ENCODE measurements at regions not wholly inside any gene's neighbourhood (a gene's known extent, or its start where the extent isn't known, plus 50 kb on each side); places are given as distances from the start of the nearest gene placed in this dataset.

DNA sequence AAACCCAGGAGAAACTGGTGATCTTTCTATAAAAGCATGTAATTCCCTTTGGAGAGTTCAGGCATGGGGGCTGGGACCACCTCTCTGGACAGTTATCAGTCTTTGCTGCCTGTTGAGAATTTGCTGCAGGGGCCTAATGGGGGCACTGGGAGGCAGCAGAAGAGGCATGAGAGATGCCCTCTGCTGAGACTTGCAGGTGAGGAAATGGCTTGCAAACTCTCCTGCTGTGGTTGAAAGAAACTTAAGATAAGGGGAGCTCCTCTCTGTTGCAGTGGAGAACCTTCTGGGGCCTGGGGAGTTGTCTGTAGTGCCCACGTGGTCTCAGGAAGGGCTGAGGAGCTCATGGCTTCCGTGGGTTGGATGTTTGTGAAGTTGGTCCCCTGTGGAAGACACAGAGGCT is 301.1 kb upstream of the FOXF1 start:
- Histone ChIP-seq H3F3A (ENCODE audit: insufficient read depth, low read depth) (no peaks in the 10 kb centered on the region), H3K9me2 (ENCODE audit: insufficient read depth) (no peaks in the 10 kb centered on the region), H3K79me2 (ENCODE audit: low read depth) (no peaks in the 10 kb centered on the region), H3K27ac (no peak overlapping the region), H3K4me2 (no peak overlapping the region), H3K4me3 (no peak overlapping the region), H2AFZ (no peak overlapping the region), H3K36me3 (ENCODE audit: low read depth) (no peaks in the 10 kb centered on the region), H3K27me3 (ENCODE audit: insufficient read depth, low read depth) (peaks cover 48% of the 10 kb centered on the region), H3K4me1 (replicated peaks; ENCODE audit: insufficient read depth) (no peaks in the 10 kb centered on the region), H3K9me3 (ENCODE audit: insufficient read depth, low read depth) (no peaks in the 10 kb centered on the region), H4K20me1 (ENCODE audit: insufficient read depth) (no peaks in the 10 kb centered on the region)
- TF ChIP-seq EZH2 (IDR thresholded peaks at IDR 0.05; ENCODE audit: low read depth): no peak
- no peak for TF ChIP-seq CTCF (conservative IDR thresholded peaks at IDR 0.05)
- intact Hi-C loops (cut with micrococcal nuclease; ENCODE audit: unreplicated experiment): no loop called here
- ChIA-PET POLR2A (ENCODE audit: unreplicated experiment) (no interaction called here), CTCF (no interaction called here)
- no TSS peak for BruUV-seq (replicated peaks)
- DNase-seq: no peak

DNA sequence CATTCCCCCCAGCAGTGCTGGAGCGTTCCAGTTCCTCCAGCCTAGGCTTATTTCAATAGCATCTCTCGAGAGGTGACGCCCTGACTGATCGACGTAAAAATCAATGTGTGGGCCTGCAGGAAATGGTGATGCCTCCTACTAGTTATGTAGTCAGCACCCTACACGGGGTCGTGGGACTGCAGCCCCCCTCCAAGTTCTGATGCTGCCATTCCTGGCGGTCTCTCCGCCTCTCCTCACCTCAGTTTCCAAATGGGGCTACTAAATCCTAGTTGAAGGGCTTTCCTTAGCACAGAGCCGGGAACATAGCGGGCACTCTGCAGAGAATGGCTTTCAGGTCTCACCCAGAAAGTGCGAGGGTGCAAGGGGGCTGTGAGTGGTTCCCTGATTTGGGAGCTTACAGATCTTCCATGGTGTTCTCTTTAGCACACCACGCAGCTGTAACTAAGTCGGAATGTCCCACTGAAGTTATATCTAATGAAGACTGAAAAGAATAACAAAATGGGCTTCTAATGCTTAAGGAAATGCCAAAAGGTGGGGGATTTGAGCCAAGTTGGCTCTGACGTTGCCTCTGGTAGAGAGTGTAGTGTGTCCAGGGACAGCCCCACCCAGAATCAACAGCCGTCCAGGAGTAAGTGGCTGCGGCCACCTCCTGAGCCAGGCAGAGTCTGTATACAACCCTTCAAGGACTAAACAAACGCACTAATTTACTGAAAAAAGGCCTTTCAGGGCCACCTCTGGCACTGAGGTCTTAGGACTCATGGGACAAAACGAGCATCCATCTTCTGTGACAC is 299.7 kb upstream of the FOXF1 start:
- H3K4me2 ChIP-seq: no peak overlapping the region
- TF ChIP-seq CTCF (conservative IDR thresholded peaks at IDR 0.05) (no peak), EZH2 (IDR thresholded peaks at IDR 0.05; ENCODE audit: low read depth) (no peak)
- no peak for DNase-seq
- H3K79me2 ChIP-seq (ENCODE audit: low read depth): no peaks in the 10 kb centered on the region
- ChIA-PET CTCF (no interaction called here), POLR2A (ENCODE audit: unreplicated experiment) (no interaction called here)
- no peaks in the 10 kb centered on the region for H3K36me3 ChIP-seq (ENCODE audit: low read depth)
- no peaks in the 10 kb centered on the region for H3K9me2 ChIP-seq (ENCODE audit: insufficient read depth)
- no peaks in the 10 kb centered on the region for H3F3A ChIP-seq (ENCODE audit: insufficient read depth, low read depth)
- no peaks in the 10 kb centered on the region for H3K4me1 ChIP-seq (replicated peaks; ENCODE audit: insufficient read depth)
- H3K9me3 ChIP-seq (ENCODE audit: insufficient read depth, low read depth): no peaks in the 10 kb centered on the region
- no peaks in the 10 kb centered on the region for H4K20me1 ChIP-seq (ENCODE audit: insufficient read depth)
- H2AFZ ChIP-seq: no peak overlapping the region
- no peak overlapping the region for H3K27ac ChIP-seq
- no peak overlapping the region for H3K4me3 ChIP-seq
- intact Hi-C loops (cut with micrococcal nuclease; ENCODE audit: unreplicated experiment): no loop called here
- H3K27me3 ChIP-seq (ENCODE audit: insufficient read depth, low read depth): peaks cover 51% of the 10 kb centered on the region
- BruUV-seq (replicated peaks): no TSS peak

DNA sequence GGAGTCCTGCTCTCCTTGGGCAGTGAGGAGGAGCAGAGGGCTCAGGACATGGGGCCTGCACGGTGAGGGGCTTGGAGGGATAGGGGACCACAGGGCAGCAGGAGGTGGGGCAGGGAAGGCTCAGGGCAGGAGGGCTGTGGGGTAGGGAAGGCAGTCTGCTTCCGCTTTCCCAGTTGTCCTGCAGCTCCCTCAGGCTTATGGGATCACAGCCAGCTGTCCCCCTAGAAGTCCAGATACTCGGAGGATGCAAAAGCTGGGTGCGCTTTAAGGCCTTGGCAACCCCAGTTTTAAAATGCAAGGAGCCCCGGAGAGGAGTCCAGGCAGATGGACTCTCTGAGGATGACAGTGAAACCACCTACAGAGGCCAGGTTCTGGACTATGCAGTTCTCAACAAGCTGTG is 299.1 kb upstream of the FOXF1 start:
- H3K79me2 ChIP-seq (ENCODE audit: low read depth): no peaks in the 10 kb centered on the region
- H3K4me1 ChIP-seq (replicated peaks; ENCODE audit: insufficient read depth): no peaks in the 10 kb centered on the region
- ChIA-PET POLR2A (ENCODE audit: unreplicated experiment) (no interaction called here), CTCF (no interaction called here)
- no peak for DNase-seq
- H3K27me3 ChIP-seq (ENCODE audit: insufficient read depth, low read depth): peaks cover 54% of the 10 kb centered on the region
- no peaks in the 10 kb centered on the region for H4K20me1 ChIP-seq (ENCODE audit: insufficient read depth)
- no peak overlapping the region for H3K27ac ChIP-seq
- intact Hi-C loops (cut with micrococcal nuclease; ENCODE audit: unreplicated experiment): no loop called here
- no TSS peak for BruUV-seq (replicated peaks)
- no peaks in the 10 kb centered on the region for H3F3A ChIP-seq (ENCODE audit: insufficient read depth, low read depth)
- H3K36me3 ChIP-seq (ENCODE audit: low read depth): no peaks in the 10 kb centered on the region
- TF ChIP-seq EZH2 (IDR thresholded peaks at IDR 0.05; ENCODE audit: low read depth): no peak
- no peak for TF ChIP-seq CTCF (conservative IDR thresholded peaks at IDR 0.05)
- H2AFZ ChIP-seq: no peak overlapping the region
- no peaks in the 10 kb centered on the region for H3K9me2 ChIP-seq (ENCODE audit: insufficient read depth)
- no peak overlapping the region for H3K4me3 ChIP-seq
- no peaks in the 10 kb centered on the region for H3K9me3 ChIP-seq (ENCODE audit: insufficient read depth, low read depth)
- H3K4me2 ChIP-seq: no peak overlapping the region

Measured in PC-9 (cell line).